ENCODE measurements at regions not wholly inside any gene's neighbourhood (a gene's known extent, or its start where the extent isn't known, plus 50 kb on each side); places are given as distances from the start of the nearest gene placed in this dataset.

DNA sequence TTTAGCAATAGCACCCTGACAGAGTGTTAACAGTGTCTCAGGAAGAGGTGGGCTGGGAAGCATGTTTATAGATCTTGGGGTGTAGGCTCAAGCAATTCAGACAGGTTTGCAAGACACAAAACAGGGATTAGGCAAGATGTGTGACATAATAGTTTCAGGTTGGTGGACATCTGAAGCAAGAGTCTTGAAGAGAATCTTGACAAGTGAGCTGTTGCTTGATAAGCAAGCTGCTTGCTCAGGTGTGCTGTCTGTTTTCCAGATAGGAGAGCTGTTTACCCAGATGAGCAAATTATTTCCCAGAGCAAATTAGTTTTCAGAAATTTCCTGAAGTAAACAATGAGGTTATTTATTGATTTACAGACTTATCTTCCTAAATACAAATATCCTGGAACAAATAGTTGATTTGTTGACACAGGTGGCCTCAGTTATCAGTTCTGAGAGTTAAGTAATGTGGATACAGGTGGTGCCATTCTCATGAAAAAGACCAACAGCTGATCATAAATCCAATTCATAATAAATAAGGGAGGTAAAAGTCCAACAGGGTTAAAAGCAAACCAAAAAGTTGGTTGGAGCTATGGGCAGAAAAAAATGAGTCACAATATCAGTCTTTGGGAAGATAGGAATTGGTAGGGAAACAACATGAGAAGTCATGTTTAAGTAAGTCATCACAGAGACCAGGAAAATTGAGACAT, 437.3 kb downstream of the TBL1XR1 start:
- no peak for DNase-seq
- in situ Hi-C loops (cut with HindIII; ENCODE audit: low pct_ligation_motif_present, low pct_unique_long_range_greater_than_20kb, low sequenced_read_pairs): no loop called here

DNA sequence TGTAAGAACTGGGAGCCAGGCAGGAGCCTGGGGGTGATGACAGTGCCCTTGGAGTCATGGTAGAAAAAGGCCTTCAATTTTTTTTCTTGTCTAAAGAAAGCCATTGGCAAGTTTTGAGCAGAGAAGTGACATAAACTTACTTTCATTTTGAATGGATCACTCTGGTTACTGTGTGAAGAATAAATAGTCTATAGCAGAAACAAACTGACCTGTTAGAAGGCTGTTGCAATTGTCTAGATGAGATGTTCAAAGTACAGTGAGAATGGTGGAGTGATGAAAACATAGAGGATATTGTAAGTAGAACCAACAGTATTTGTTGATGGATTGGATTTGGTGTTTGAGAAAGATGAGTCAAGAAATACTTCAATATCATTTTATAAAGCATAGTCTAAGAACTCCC, 439.9 kb downstream of the TBL1XR1 start:
- DNase-seq: no peak
- in situ Hi-C loops (cut with HindIII; ENCODE audit: low pct_ligation_motif_present, low pct_unique_long_range_greater_than_20kb, low sequenced_read_pairs): no loop called here

DNA sequence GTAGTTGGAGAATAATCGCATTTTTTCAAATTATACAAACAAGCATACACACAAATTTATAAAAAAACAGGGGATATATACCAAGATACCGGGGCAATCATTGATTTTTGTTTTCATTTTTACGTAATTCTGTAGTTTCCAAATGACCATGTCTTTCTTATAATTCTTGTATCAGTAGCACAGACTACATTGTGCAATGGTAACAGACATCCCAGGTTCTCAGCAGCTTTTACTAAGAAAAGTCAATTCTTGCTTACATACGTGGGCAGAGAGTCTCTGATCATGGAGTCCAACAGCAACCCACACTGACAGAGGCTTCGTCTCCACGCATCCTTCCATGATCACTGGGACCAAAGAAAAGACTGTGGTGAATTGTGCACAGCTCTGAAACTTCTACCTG, 441.3 kb downstream of the TBL1XR1 start:
- no peak for DNase-seq
- in situ Hi-C loops (cut with HindIII; ENCODE audit: low pct_ligation_motif_present, low pct_unique_long_range_greater_than_20kb, low sequenced_read_pairs): no loop called here

DNA sequence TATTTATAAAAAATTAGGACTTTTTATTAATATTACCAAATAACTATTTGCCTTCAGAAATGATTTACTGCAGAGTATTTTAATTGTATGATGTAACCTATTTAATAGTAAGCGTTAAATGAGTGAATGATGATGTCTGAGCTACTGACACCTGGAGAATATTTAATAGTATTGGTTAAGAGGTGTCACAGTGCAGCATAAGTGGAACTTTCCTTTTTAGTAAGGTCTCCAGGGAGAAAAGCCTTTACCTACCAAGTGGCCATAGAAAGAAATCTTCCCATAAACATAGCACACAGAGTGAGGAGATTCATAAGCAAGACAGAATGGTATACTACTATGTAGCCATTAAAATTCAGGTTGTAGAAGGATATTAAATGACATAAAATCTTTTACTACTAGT, 441.7 kb downstream of the TBL1XR1 start:
- no peak for DNase-seq
- in situ Hi-C loops (cut with HindIII; ENCODE audit: low pct_ligation_motif_present, low pct_unique_long_range_greater_than_20kb, low sequenced_read_pairs): no loop called here

DNA sequence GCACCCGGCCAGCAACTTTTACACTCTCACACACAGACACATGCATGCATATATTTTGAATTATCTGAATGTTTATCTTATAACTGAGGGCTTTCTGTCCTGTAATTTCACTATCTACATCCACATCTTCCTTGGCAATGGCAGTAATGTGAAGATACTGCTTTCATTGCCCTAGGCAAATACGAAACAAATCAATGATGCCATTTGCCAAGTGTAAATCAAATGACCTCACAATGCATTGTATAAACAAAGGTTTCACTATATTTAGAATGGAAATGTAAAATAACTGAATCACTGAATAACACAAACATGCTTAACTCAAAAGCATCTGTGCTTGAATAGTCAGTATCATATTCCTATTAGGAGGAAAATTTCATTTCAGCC, 455.6 kb downstream of the TBL1XR1 start:
- DNase-seq: no peak

DNA sequence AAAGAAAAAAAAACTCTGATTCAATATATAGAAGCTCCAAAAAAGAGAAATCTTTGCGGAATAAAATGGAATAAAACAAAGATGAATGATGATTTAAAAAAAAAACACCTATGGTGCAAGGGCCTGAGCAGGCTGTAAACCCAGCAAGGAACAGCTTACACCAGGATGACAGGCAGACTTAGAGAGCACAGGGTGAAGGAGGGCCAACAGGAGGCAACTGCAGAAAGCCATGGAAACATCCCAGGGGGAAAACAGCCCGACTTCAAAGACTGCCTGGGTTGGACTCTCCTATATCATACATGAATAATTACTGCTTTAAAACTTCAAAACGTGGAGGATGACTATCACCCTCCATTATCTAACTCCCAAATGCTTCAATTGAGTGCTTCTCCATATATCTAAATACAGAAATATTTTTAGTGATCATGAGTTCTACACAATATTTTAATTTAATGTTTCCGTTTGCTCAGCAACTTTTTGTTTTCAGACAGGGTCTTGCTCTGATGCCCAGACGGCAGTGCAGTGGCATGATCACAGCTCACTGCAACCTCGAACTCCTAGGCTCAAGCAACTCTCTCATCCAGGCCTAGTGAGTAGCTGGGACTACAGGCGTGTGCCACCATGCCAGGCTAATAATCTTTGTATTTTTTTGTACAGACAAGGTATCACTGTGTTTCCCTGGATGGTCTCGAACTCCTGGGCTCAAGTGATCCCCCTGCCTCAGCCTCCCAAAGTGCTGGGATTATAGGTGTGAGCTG, 456.2 kb downstream of the TBL1XR1 start:
- in situ Hi-C loops (cut with HindIII; ENCODE audit: low pct_ligation_motif_present, low pct_unique_long_range_greater_than_20kb, low sequenced_read_pairs): no loop called here

More for the DNA sequence above, 455.6 kb downstream of the TBL1XR1 start:
- in situ Hi-C loops (cut with HindIII; ENCODE audit: low pct_ligation_motif_present, low pct_unique_long_range_greater_than_20kb, low sequenced_read_pairs): no loop called here

DNA sequence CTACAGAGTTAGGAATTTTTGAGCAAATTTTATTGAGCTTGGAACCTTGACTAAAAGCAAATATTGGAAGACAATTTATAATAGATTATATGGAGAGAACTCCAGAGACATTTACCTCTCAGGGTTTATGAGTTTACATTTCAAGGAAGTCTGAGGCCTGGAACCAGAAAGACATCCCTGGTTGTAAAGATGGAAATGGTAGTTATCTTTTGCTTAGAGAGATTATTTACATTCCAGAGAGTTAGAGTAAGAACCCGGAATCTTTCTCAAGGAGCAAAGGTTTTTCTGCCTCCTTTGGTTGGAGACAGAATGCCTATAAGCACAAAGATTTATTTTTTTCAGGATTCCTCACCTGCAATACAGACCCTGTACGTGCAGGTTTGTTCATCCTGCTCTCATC, 458.1 kb downstream of the TBL1XR1 start:
- in situ Hi-C loops (cut with HindIII; ENCODE audit: low pct_ligation_motif_present, low pct_unique_long_range_greater_than_20kb, low sequenced_read_pairs): no loop called here
- no peak for DNase-seq

More for the DNA sequence above, 456.2 kb downstream of the TBL1XR1 start:
- no peak for DNase-seq

DNA sequence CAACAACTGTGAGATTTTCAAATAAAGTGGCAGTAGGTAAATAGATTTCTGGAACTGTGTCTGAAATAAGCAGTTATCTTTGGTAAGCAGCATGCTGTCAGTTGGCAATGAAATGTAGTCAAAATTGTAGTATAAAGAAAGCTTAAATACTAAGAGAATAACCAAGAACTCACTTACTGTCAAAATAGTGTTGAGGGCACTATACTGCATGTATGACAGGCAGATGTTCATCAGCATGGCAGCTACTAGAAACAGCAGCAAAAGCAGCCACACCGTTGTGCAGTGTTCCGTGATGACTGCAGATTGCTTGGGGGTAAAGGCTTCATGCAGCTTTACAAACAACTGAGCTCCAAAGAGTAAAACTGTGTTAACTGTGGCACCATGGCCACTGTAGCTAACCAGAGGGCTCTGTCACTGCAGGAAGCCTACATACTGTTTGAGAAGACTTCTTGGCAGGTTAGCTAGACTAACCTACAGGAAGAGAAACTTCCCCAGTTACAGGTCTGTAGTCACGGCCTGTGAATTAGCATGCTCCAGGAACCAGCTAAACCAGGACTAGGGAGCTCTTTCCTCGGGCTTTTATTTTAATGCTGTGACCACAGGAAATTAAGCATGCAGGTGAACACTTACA, 459.7 kb downstream of the TBL1XR1 start:
- DNase-seq: no peak
- in situ Hi-C loops (cut with HindIII; ENCODE audit: low pct_ligation_motif_present, low pct_unique_long_range_greater_than_20kb, low sequenced_read_pairs): no loop called here

DNA sequence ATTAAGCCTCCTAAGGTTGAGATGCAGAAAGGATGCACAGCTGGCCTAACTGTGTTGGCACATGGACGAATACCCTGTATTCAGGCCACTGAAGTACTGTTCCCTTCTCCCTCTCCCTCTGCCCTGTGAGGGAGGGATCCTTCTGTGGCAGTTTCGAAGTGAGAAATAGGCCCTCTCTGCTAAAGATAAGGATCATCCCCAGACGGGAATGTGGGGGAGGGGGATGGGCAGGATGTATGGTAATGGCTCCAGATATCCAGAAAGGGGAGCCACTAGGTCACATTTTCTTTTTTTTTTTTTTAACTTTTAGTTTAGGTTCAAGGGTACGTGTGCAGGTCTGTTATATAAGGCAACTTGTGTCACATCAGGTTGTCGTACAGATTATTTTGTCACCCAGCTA, 463.1 kb downstream of the TBL1XR1 start:
- in situ Hi-C loops (cut with HindIII; ENCODE audit: low pct_ligation_motif_present, low pct_unique_long_range_greater_than_20kb, low sequenced_read_pairs): no loop called here
- no peak for DNase-seq

DNA sequence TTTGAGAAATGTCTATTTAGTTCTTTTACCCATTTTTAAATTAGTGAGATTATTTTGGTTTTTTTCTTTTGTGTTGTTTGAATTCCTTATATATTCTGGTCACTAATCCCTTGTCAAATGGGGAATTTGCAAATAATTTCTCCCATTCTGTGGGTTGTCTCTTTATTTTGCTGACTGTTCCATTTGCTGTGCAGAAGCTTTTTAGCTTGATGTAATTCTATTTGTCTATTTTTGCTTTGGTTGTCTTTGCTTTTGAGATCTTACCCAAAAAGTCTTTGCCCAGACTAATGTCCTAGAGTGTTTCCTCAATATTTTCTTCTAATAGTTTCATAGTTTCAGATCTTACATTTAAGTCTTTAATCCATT, 472.9 kb downstream of the TBL1XR1 start:
- in situ Hi-C loops (cut with HindIII; ENCODE audit: low pct_ligation_motif_present, low pct_unique_long_range_greater_than_20kb, low sequenced_read_pairs): no loop called here
- no peak for DNase-seq

DNA sequence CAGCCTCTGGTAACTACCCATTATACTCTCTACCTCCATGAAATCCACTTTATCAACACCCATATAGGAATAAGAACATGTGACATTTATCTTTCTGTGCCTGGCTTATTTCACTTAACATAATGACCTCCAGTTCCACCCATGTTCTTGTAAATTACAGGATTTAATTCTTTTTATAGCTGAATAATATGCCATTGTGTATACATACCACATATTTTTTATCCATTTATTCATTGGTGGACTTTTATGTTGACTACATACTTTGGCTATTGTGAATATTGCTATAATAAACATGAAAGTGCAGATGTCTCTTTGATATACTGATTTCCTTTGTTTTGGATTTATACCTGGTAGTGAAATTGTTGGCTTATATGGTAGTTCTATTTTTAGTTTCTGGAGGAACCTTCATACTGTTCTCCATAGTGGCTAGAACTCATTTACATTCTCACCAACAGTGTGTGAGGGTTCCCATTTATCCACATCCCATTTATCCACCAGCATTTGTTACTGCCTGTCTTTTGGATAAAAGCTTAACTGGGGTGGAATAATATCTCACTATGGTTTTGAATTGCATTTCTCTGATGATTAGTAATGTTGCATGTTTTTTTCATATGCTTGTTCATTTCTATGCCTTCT, 473.4 kb downstream of the TBL1XR1 start:
- no peak for DNase-seq
- in situ Hi-C loops (cut with HindIII; ENCODE audit: low pct_ligation_motif_present, low pct_unique_long_range_greater_than_20kb, low sequenced_read_pairs): no loop called here

DNA sequence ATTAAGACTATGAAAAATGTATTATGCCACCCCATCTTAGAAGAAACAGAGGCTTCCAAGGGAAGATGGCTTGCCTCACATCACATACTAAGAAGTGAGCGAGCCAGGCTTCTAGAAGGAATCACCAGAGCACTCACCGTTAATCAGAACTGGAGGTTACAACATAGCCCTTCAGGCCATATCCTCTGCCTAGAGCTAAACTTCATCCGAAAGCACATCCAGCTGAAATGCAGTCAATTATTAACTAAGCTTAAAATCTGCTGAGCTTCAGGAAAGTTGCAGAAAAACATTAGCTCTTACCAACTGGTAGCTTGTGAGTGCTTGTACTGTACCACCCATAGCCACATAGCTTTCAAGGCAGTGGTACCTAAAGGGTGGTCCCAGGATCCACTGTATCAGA, 483.2 kb downstream of the TBL1XR1 start:
- in situ Hi-C loops (cut with HindIII; ENCODE audit: low pct_ligation_motif_present, low pct_unique_long_range_greater_than_20kb, low sequenced_read_pairs): no loop called here
- DNase-seq: no peak

DNA sequence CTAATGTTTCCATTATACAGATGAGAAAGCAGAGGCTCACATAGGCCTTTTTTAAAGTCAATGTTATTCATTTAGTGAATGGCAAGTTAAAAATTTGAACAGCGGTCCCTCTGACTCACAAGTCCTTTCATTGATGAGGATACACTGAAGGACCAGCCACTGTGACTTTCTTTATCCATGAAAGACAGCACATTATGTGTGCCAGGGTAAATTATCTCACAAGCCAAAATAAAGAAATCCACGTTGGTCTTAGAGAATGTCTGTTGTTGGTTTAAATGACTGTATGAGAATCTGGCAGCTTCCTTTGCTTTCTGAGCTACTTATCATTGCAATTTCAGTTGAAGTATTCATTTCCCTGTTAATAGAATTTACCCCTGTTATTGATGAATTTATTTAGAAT, 485.1 kb downstream of the TBL1XR1 start:
- in situ Hi-C loops (cut with HindIII; ENCODE audit: low pct_ligation_motif_present, low pct_unique_long_range_greater_than_20kb, low sequenced_read_pairs): no loop called here

DNA sequence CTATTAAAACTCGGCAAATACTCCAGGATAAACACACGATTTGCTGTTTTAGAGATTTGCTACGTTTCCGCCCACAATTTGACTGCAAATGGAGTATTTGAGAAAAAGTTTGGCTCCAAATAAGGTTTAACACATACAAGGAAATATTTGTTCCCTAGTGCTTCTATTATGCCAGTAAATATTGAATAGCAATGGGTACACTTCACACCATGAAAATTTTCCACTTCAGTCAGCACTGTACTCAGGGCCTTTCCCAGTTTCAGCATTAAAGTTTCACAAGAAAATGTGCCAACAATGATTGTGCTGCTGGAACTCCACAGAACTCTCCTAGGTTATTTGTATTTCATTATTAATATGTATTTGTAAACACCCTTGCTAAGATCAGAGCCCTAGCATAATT, 498.0 kb downstream of the TBL1XR1 start:
- in situ Hi-C loops (cut with HindIII; ENCODE audit: low pct_ligation_motif_present, low pct_unique_long_range_greater_than_20kb, low sequenced_read_pairs): no loop called here
- DNase-seq: no peak

More for the DNA sequence above, 485.1 kb downstream of the TBL1XR1 start:
- no peak for DNase-seq

DNA sequence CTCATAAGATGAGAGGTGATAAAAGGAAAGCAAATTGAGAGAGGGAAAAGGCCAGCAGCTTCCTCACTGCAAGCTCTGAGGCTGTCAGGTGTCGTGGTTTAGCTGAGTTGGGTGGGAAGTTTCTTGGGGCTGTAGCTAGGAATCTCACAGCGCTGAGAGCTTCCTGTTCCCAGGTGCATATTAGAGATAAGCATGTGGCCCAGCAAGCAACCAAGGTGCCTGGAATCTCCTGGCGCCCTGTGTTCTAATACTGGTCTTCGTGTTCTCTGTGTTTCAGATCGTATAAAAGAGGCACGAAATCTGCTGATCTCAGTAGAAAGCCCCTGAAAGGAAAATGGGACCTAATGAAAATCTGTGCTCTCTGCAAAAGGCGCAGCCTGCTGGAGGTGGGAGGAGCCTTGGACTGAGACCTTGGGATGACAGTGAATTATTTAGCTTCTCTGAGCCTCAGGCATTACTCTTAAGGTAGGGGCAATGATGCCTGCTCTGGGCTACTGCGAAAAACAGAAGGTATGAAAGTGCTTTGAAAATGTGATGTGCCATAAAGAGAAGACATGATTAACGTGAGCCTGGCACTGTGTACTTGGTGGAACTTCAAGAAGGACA, 499.9 kb downstream of the TBL1XR1 start:
- no peak for DNase-seq
- in situ Hi-C loops (cut with HindIII; ENCODE audit: low pct_ligation_motif_present, low pct_unique_long_range_greater_than_20kb, low sequenced_read_pairs): no loop called here

DNA sequence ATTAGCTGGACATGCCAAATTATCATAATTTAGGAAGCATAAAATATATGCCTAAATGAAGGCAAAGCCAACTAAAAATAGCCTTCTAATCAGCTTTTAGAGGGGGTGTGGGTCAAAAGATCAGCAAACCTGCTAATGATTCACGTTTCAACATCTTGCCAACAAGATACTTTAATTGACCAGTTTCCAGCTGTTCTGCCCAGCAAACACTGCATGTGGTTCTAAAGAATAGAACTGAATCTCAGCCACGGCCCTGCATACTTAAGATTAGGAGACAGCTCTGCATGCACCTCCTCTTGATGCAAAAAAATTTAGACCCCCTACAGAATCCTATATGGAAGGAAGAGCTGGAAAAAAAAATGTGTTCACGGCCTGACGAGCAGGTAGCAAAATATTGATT, 500.5 kb downstream of the TBL1XR1 start:
- no peak for DNase-seq
- in situ Hi-C loops (cut with HindIII; ENCODE audit: low pct_ligation_motif_present, low pct_unique_long_range_greater_than_20kb, low sequenced_read_pairs): no loop called here

DNA sequence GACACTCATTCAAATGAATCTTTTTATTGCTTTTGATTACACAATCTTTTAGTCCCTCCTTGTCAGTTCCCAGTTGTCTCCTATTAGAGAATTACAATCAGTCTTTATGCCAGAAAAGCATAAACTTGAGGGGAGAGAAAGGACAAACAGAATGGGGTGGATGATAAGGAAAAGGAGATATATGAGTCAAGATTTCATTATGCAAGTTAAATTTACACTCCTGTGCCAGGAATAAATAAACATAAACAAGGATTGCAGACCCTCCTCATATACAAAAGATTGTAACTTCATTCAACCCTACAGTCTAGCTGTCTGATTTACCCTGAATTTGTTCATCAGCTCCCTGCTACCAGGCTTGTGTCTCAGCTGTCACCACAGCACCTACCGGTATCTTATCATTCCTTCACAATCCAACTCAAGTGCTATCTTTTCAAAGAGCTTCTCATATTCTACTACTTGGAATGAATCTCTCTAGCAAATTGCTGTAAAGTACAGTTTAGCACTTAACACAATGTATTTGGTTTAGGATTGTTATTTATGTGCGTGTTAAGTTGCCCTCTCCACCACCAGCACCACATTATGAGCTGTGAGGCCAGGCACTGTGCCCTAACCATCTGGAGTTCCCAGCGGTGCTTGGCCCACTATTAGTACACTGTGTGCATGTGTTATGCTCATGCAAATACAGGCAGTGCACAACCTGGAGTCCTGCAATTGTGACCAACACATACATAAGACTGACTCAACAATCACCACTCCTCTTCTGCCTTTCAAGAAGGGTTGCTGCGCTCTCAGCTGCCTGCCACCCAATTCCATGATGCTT, 504.1 kb downstream of the TBL1XR1 start:
- in situ Hi-C loops (cut with HindIII; ENCODE audit: low pct_ligation_motif_present, low pct_unique_long_range_greater_than_20kb, low sequenced_read_pairs): no loop called here

DNA sequence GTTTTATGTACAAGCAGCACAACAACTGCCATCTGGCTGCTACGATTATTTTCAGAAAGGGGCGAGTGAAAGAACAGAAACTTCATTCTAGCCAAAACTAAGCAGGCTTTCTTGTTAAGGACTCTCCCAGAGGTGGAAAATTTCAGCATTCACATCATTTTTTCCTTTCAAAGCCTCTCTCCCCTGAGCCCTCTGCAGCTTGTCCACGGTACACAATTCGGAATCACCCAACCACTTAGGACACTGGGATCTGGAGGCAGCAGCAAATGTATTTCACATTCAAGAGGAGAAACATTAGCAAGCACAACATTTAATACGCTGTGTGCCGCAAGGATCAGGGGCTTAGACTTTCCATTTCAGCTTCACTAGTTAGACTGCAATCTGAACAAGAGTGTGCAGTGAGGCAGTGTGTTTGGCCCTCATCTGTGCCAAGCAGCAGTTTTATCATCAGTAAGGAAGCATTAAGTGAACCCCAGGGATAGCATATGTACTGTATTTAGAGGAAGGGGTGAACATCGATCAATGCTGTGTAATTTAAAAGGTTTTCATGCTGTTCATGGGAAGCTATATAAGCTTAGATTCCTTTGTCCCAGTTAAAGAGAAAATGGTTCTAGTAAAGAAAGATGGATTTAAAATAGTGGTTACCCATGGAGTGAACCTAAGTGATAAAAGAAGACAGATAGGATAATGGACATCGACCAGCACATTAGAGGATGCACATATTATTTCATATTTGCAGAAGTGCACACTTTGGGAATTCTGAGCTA, 504.9 kb downstream of the TBL1XR1 start:
- in situ Hi-C loops (cut with HindIII; ENCODE audit: low pct_ligation_motif_present, low pct_unique_long_range_greater_than_20kb, low sequenced_read_pairs): no loop called here
- no peak for DNase-seq

More for the DNA sequence above, 504.1 kb downstream of the TBL1XR1 start:
- no peak for DNase-seq
